ENCODE measurements at regions not wholly inside any gene's neighbourhood (a gene's known extent, or its start where the extent isn't known, plus 50 kb on each side); places are given as distances from the start of the nearest gene placed in this dataset.
"Not testable (repeated sequence)": the region's sequence is repeated elsewhere in the genome, so short reads cannot be mapped to it uniquely, and the experiment has no call there.

DNA sequence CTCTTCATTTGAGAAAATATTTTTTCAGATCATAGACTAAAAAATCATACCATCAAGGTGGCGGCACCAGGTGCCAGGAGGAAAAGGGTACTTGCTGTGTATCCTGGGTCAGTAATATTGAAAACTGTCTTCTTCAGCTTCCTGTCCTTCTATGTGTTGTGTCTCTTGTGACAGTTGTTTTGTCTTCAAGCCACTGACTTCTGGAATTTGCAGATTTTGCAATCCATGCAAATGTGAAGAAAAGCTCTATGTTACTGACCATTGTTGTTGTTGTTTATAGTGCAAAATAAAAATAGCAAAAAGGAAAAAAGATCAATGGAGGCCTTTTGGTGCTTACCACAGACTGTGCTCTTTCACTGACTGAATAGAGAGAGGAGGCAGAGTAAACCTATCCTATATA lies 83.2 kb upstream of the RHOU start:
- DNase-seq = no peak
- peaks cover 9 to 80% (median 32%) of the 10 kb centered on the region in 3 donors for H3K27me3 ChIP-seq (ENCODE audit: insufficient read depth in 3 of 3, low read length in 2 of 3)
- H3K27ac ChIP-seq = no peak overlapping the region
- H3K9me3 ChIP-seq = no peaks in the 10 kb centered on the region
- 95 to 100% (median 100%) methylated on average over 1 of the region's 1 CpG for WGBS, 3 donors
- H3K4me1 ChIP-seq = peaks cover 11% of the 10 kb centered on the region
- no peak for ATAC-seq
- no peak overlapping the region for H3K4me3 ChIP-seq
- intact Hi-C loops (cut with DNase I) = no loop called here
- TF ChIP-seq, protein P1, sequence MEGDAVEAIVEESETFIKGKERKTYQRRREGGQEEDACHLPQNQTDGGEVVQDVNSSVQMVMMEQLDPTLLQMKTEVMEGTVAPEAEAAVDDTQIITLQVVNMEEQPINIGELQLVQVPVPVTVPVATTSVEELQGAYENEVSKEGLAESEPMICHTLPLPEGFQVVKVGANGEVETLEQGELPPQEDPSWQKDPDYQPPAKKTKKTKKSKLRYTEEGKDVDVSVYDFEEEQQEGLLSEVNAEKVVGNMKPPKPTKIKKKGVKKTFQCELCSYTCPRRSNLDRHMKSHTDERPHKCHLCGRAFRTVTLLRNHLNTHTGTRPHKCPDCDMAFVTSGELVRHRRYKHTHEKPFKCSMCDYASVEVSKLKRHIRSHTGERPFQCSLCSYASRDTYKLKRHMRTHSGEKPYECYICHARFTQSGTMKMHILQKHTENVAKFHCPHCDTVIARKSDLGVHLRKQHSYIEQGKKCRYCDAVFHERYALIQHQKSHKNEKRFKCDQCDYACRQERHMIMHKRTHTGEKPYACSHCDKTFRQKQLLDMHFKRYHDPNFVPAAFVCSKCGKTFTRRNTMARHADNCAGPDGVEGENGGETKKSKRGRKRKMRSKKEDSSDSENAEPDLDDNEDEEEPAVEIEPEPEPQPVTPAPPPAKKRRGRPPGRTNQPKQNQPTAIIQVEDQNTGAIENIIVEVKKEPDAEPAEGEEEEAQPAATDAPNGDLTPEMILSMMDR (IDR thresholded peaks at IDR 0.05) = no peak
- no peaks in the 10 kb centered on the region for H3K36me3 ChIP-seq (ENCODE audit: insufficient read depth in 1 of 2, low read depth in 1 of 2)

DNA sequence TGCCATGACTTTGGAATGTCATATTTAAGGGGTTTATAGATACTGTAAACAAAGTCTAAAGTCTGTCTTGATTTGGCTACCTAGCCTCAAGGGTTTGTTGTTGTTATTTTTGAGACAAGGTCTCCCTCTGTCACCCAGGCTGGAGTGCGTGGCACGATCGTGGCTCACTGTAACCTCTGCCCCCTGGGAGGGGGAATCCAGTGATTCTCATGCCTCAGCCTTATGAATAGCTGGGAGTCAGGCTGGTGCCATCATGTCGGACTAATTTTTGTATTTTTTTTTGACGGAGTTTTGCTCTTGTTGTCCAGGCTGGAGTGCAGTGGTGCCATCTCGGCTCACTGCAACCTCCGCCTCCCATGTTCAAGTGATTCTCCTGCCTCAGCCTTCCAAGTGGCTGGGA lies 82.2 kb upstream of the RHOU start:
- H3K27ac ChIP-seq; H3K36me3 ChIP-seq (ENCODE audit: insufficient read depth in 1 of 2, low read depth in 1 of 2); ATAC-seq; DNase-seq; H3K9me3 ChIP-seq; intact Hi-C loops (cut with DNase I); H3K4me3 ChIP-seq; H3K4me1 ChIP-seq: not testable (repeated sequence)
- 94 to 95% (median 95%) methylated on average over 7 of the region's 7 CpGs for WGBS, 3 donors
- peaks cover 9 to 71% (median 23%) of the 10 kb centered on the region in 3 donors for H3K27me3 ChIP-seq (ENCODE audit: insufficient read depth in 3 of 3, low read length in 2 of 3)

DNA sequence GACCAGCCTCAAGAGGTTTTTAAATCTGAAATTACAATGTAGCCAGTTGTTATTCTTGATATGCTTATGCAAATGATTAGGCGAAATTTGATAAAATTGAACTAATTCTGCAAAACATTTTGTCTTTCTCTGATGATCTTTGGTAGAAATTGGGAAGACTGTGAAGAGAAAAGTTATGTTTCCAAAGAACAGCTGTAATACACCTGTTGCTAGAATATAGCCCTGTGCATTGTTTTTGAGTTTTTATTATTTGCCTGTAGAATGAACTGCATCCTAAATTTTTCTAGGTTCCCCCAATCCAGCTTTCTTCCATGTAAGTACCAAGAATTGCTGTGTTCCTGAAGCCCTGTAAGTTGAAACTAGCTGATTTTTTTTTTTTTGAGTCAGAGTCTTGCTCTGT lies 81.5 kb upstream of the RHOU start:
- H3K36me3 ChIP-seq (ENCODE audit: insufficient read depth in 1 of 2, low read depth in 1 of 2) = no peaks in the 10 kb centered on the region
- peaks cover 9 to 64% (median 19%) of the 10 kb centered on the region in 3 donors for H3K27me3 ChIP-seq (ENCODE audit: insufficient read depth in 3 of 3, low read length in 2 of 3)
- DNase-seq = no peak
- intact Hi-C loops (cut with DNase I) = no loop called here
- no peak overlapping the region for H3K4me3 ChIP-seq
- H3K27ac ChIP-seq = no peak overlapping the region
- TF ChIP-seq, protein P1 (IDR thresholded peaks at IDR 0.05) = no peak
- 92 to 98% (median 94%) methylated on average over 1 of the region's 1 CpG for WGBS, 3 donors
- no peaks in the 10 kb centered on the region for H3K9me3 ChIP-seq
- no peaks in the 10 kb centered on the region for H3K4me1 ChIP-seq
- ATAC-seq = no peak

DNA sequence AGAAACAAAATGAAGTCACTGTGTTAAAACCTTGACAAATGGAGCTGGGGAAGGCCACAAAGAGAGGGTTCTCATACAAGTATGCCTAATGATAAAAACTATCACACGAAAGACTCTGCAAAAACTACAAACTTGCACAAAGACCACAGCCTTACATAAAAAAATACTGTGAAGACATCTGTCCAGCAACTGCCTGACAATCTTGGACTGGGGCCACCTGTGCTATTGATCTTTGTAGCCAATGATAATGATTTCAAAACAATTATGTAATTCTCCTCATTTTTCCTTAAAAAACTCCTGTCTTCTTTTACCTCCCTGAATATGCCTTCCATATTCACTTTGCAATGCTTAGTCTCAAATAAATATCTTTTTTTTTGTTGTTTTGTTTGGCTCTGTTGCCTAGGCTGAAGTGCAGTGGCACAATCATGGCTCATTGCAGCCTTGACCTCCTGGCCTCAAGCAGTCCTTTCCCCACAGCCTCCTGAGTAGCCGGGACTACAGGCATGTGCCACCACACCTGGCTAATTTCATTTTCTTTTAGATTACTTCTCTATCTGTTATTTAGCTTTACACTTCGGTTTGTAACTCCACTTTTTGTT lies 79.4 kb upstream of the RHOU start:
- WGBS, 3 donors = 92 to 93% (median 93%) methylated on average over 3 of the region's 3 CpGs
- TF ChIP-seq, protein P1 (IDR thresholded peaks at IDR 0.05) = no peak
- intact Hi-C loops (cut with DNase I) = no loop called here

GRCh38 chr1:228662007-228662689 lies 73.1 kb upstream of the RHOU start:
- DNase-seq; H3K4me1 ChIP-seq; H3K27ac ChIP-seq; H3K4me3 ChIP-seq; H3K9me3 ChIP-seq; H3K36me3 ChIP-seq (ENCODE audit: insufficient read depth in 1 of 2, low read depth in 1 of 2); intact Hi-C loops (cut with DNase I); H3K27me3 ChIP-seq (ENCODE audit: insufficient read depth in 3 of 3, low read length in 2 of 3); ATAC-seq: not testable (repeated sequence)
- 83 to 89% (median 88%) methylated on average over 4 to 5 of the region's 5 CpGs for WGBS, 3 donors

More for the DNA sequence above, 79.4 kb upstream of the RHOU start:
- Histone ChIP-seq H3K36me3 (ENCODE audit: insufficient read depth in 1 of 2, low read depth in 1 of 2) (no peaks in the 10 kb centered on the region), H3K4me1 (no peaks in the 10 kb centered on the region), H3K27ac (no peak overlapping the region), H3K9me3 (no peaks in the 10 kb centered on the region), H3K27me3 (ENCODE audit: insufficient read depth in 3 of 3, low read length in 2 of 3) (peaks cover 6 to 43% (median 9%) of the 10 kb centered on the region in 3 donors), H3K4me3 (no peak overlapping the region)
- ATAC-seq (no peak), DNase-seq (no peak)

All from psoas muscle (tissue), 7 donors.